Urothelium cell line (cell line): ENCODE measurements at regions not wholly inside any gene's neighbourhood (a gene's known extent, or its start where the extent isn't known, plus 50 kb on each side); places are given as distances from the start of the nearest gene placed in this dataset.
"Not testable (repeated sequence)": the region's sequence is repeated elsewhere in the genome, so short reads cannot be mapped to it uniquely, and the experiment has no call there.

ENCODE experiments used
- DNase-seq: peaks from one replicate; pipeline ENCODE4 v3.0.0; 2011; ENCODE audit warnings: low spot score, mixed read lengths
- FAIRE-seq: peaks from 2 replicates; lab custom pipeline; 2011; peaks lifted over from hg19 to GRCh38; lab: Jason Lieb, UNC

- FAIRE-seq (no peak), DNase-seq (no peak)
Observed at GRCh38 chr13:89380101-89380500, 1708.9 kb downstream of the SLITRK5 start.

GRCh38 chr13:89382981-89383380 is 1711.8 kb downstream of the SLITRK5 start:
- no peak for DNase-seq
- FAIRE-seq = no peak

GRCh38 chr13:89383891-89384290 is 1712.7 kb downstream of the SLITRK5 start:
- no peak for FAIRE-seq
- DNase-seq = no peak

GRCh38 chr13:89393758-89394304 is 1722.7 kb downstream of the SLITRK5 start:
- no peak for FAIRE-seq
- no peak for DNase-seq

GRCh38 chr13:89401264-89401675 is 1730.1 kb downstream of the SLITRK5 start:
- DNase-seq (no peak), FAIRE-seq (no peak)

GRCh38 chr13:89402211-89402610 is 1731.0 kb downstream of the SLITRK5 start:
- DNase-seq (no peak), FAIRE-seq (no peak)

GRCh38 chr13:89406096-89406495 is 1734.9 kb downstream of the SLITRK5 start:
- not testable (repeated sequence) for FAIRE-seq

GRCh38 chr13:89407357-89407756 is 1736.2 kb downstream of the SLITRK5 start:
- DNase-seq (no peak), FAIRE-seq (no peak)

More at GRCh38 chr13:89406096-89406495, 1734.9 kb downstream of the SLITRK5 start:
- not testable (repeated sequence) for DNase-seq

GRCh38 chr13:89432997-89433396 is 1761.8 kb downstream of the SLITRK5 start:
- FAIRE-seq (no peak), DNase-seq (no peak)

- FAIRE-seq, DNase-seq: not testable (repeated sequence)
Observed at GRCh38 chr13:89434624-89435023, 1763.5 kb downstream of the SLITRK5 start.

GRCh38 chr13:89454681-89455080 is 1783.5 kb downstream of the SLITRK5 start:
- FAIRE-seq = no peak
- DNase-seq = no peak

- FAIRE-seq = no peak
- DNase-seq = no peak
Observed at GRCh38 chr13:89455225-89455624, 1784.1 kb downstream of the SLITRK5 start.

- FAIRE-seq (no peak), DNase-seq (peak; percentile 17)
Observed at GRCh38 chr13:89455741-89456140, 1784.6 kb downstream of the SLITRK5 start.

- DNase-seq = peak; percentile 22
- FAIRE-seq = no peak
Observed at GRCh38 chr13:89457977-89458376, 1786.8 kb downstream of the SLITRK5 start.

- no peak for DNase-seq
- FAIRE-seq = no peak
Observed at GRCh38 chr13:89458456-89458855, 1787.3 kb downstream of the SLITRK5 start.

GRCh38 chr13:89460895-89461294 is 1789.7 kb downstream of the SLITRK5 start:
- not testable (repeated sequence) for DNase-seq, FAIRE-seq

GRCh38 chr13:89465366-89465765 is 1794.2 kb downstream of the SLITRK5 start:
- FAIRE-seq = no peak

GRCh38 chr13:89468081-89468480 is 1796.9 kb downstream of the SLITRK5 start:
- no peak for DNase-seq
- FAIRE-seq = no peak

More at GRCh38 chr13:89465366-89465765, 1794.2 kb downstream of the SLITRK5 start:
- DNase-seq = peak; percentile 14

GRCh38 chr13:89470901-89471300 is 1799.7 kb downstream of the SLITRK5 start:
- FAIRE-seq (no peak), DNase-seq (no peak)

- DNase-seq (no peak), FAIRE-seq (no peak)
Observed at GRCh38 chr13:89474432-89474831, 1803.3 kb downstream of the SLITRK5 start.

GRCh38 chr13:89486065-89486464 is 1814.9 kb downstream of the SLITRK5 start:
- DNase-seq (no peak), FAIRE-seq (no peak)

- no peak for FAIRE-seq
- no peak for DNase-seq
Observed at GRCh38 chr13:89486709-89487108, 1815.5 kb downstream of the SLITRK5 start.

GRCh38 chr13:89490661-89491060 is 1819.5 kb downstream of the SLITRK5 start:
- no peak for FAIRE-seq

More at GRCh38 chr13:89490661-89491060, 1819.5 kb downstream of the SLITRK5 start:
- no peak for DNase-seq
